ENCODE measurements at regions not wholly inside any gene's neighbourhood (a gene's known extent, or its start where the extent isn't known, plus 50 kb on each side); places are given as distances from the start of the nearest gene placed in this dataset.

- POLR2A ChIA-PET, result no interaction called here
- no peak overlapping the region for H3K4me3 ChIP-seq (ENCODE audit: low read depth, low read length)
- no peak overlapping the region for H3K27ac ChIP-seq (ENCODE audit: low read depth, low read length)
- CTCF ChIA-PET, result no interaction called here
- DNase-seq (ENCODE audit: low read depth, low spot score), result no peak
- H3K27me3 ChIP-seq (ENCODE audit: control insufficient read depth, insufficient read depth, low read length), result no peaks in the 10 kb centered on the region
- peaks cover 11% of the 10 kb centered on the region for H3K9me3 ChIP-seq (ENCODE audit: control insufficient read depth, insufficient read depth, low read length)
- TF ChIP-seq CTCF (IDR thresholded peaks at IDR 0.05; ENCODE audit: low read depth, low read length), result no peak
These were observed 1247.1 kb upstream of the NXPH2 start for GRCh38 chr2:140027320-140027719.

- H3K27ac ChIP-seq (ENCODE audit: low read depth, low read length), result no peak overlapping the region
- POLR2A ChIA-PET, result no interaction called here
- TF ChIP-seq CTCF (IDR thresholded peaks at IDR 0.05; ENCODE audit: low read depth, low read length), result no peak
- peaks cover 8% of the 10 kb centered on the region; the same call in 1 of the 2 replicates for H3K9me3 ChIP-seq (ENCODE audit: control insufficient read depth, insufficient read depth, low read length)
- H3K4me3 ChIP-seq (ENCODE audit: low read depth, low read length), result no peak overlapping the region
- H3K27me3 ChIP-seq (ENCODE audit: control insufficient read depth, insufficient read depth, low read length), result no peaks in the 10 kb centered on the region
- CTCF ChIA-PET, result no interaction called here
- no peak for DNase-seq (ENCODE audit: low read depth, low spot score)
These were observed 1243.1 kb upstream of the NXPH2 start for GRCh38 chr2:140023291-140023690.

- no peak for TF ChIP-seq CTCF (IDR thresholded peaks at IDR 0.05; ENCODE audit: low read depth, low read length)
- Histone ChIP-seq H3K27me3 (ENCODE audit: control insufficient read depth, insufficient read depth, low read length) (no peaks in the 10 kb centered on the region), H3K4me3 (ENCODE audit: low read depth, low read length) (no peak overlapping the region), H3K9me3 (ENCODE audit: control insufficient read depth, insufficient read depth, low read length) (no peaks in the 10 kb centered on the region; the same call in 1 of the 2 replicates), H3K27ac (ENCODE audit: low read depth, low read length) (no peak overlapping the region)
- ChIA-PET CTCF (no interaction called here), POLR2A (no interaction called here)
- DNase-seq (ENCODE audit: low read depth, low spot score), result no peak
These were observed 1238.4 kb upstream of the NXPH2 start for GRCh38 chr2:140018541-140018940.

GRCh38 chr2:140014204-140014546 is 1234.0 kb upstream of the NXPH2 start:
- ChIA-PET POLR2A (no interaction called here), CTCF (no interaction called here)
- Histone ChIP-seq H3K27ac (ENCODE audit: low read depth, low read length) (no peak overlapping the region), H3K4me3 (ENCODE audit: low read depth, low read length) (no peak overlapping the region), H3K9me3 (ENCODE audit: control insufficient read depth, insufficient read depth, low read length) (peaks cover 11% of the 10 kb centered on the region), H3K27me3 (ENCODE audit: control insufficient read depth, insufficient read depth, low read length) (no peaks in the 10 kb centered on the region)
- no peak for TF ChIP-seq CTCF (IDR thresholded peaks at IDR 0.05; ENCODE audit: low read depth, low read length)
- DNase-seq (ENCODE audit: low read depth, low spot score), result no peak

- peaks cover 15% of the 10 kb centered on the region for H3K9me3 ChIP-seq (ENCODE audit: control insufficient read depth, insufficient read depth, low read length)
- ChIA-PET CTCF (no interaction called here), POLR2A (no interaction called here)
- no peak for DNase-seq (ENCODE audit: low read depth, low spot score)
- H3K4me3 ChIP-seq (ENCODE audit: low read depth, low read length), result no peak overlapping the region
- no peak overlapping the region for H3K27ac ChIP-seq (ENCODE audit: low read depth, low read length)
- H3K27me3 ChIP-seq (ENCODE audit: control insufficient read depth, insufficient read depth, low read length), result no peaks in the 10 kb centered on the region
- no peak for TF ChIP-seq CTCF (IDR thresholded peaks at IDR 0.05; ENCODE audit: low read depth, low read length)
These were observed 1233.5 kb upstream of the NXPH2 start for GRCh38 chr2:140013545-140014203.
